NCI-H187 (cell line): ENCODE measurements at regions not wholly inside any gene's neighbourhood (a gene's known extent, or its start where the extent isn't known, plus 50 kb on each side); places are given as distances from the start of the nearest gene placed in this dataset.

Experiments used
- DNase-seq, 2 experiments: peaks; one replicate each; lab custom pipeline; 2025; lab: John Stamatoyannopoulos, UW

GRCh38 chr1:83813576-83813975, 185.4 kb downstream of the TTLL7 start:
- DNase-seq = no peak

DNA sequence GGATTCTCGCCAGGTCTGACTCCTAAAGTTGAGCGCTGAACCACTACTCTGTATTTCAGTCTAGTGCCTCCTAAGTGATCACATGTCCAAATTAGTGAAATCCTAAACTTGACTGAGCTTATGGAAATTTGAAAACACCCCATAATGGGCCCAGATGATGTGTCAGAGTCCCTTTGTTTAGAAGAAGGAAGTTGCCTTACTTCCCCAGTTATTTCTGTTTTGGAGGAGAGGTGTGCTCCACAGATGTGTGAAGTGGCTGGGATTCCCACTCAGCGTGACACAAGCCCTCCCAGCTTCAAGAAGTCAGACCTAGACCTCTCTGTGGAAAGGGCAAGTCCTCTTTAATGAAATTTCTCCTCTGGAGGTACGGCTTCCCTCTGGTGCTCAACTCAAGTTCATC, 188.8 kb downstream of the TTLL7 start:
- no peak for DNase-seq

DNA sequence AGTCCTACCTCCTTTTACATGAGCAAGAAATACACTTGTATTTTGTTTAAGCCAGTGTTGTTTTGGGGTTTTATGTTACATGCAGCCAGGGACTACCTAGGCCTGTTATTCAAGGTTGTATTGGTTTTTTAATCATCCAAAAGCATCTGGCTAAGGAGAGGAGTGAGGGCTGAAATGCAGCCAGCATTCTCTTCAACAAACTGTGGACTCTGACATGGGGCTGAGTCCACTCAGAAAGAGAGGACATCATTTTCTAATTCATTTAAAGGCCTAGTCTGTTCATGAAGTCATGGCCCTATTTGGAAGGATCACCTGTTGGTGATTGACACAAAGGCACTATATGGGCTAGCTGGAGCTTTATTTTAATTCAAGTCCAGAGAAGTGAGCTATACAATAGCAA, 190.4 kb downstream of the TTLL7 start:
- DNase-seq = no peak

DNA sequence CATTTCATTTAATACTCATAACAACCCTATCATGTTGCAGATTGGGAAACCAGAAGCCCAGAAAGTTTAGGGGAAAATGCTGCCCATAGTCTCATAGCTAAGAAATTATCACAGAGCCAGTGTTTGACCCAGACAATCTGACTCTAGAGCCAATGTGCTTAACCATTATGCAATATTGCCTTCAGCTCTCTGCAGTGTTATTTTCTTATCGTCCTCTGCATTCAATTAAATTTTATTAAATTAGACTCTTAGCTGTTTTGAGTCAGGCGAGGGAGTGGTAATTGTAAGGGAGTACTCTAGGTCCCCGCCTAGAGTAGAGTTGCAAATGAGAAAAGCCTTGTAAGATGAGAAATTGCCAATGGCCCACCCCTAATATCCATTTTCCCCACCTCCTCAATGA, 191.1 kb downstream of the TTLL7 start:
- no peak for DNase-seq

GRCh38 chr1:83807231-83807630, 191.7 kb downstream of the TTLL7 start:
- DNase-seq = no peak

- no peak for DNase-seq
Measured at GRCh38 chr1:83805921-83806320, 193.0 kb downstream of the TTLL7 start.

GRCh38 chr1:83802460-83803152, 196.3 kb downstream of the TTLL7 start:
- DNase-seq = no peak

DNA sequence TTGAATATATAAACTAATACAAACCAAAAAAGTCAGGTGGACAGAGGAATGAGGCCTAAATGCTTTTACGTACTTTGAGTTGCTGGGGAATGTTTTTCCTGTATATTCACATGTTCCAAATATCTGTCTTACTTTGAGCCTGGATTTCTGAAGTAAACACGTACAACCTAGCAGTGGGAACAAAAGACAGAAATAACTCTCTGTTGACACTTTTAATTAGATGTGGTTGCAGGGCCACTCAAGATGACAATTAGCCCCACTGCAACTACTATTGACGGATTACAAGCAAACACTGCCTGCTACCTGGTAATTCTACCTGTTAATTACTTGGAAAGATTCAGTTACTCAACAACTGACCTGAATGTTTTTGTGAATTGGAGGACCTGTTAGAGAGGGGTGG, 196.9 kb downstream of the TTLL7 start:
- DNase-seq = no peak

- no peak for DNase-seq
Measured at GRCh38 chr1:83800066-83800465, 198.9 kb downstream of the TTLL7 start.

- DNase-seq = no peak
Measured at GRCh38 chr1:83799594-83799993, 199.3 kb downstream of the TTLL7 start.

DNA sequence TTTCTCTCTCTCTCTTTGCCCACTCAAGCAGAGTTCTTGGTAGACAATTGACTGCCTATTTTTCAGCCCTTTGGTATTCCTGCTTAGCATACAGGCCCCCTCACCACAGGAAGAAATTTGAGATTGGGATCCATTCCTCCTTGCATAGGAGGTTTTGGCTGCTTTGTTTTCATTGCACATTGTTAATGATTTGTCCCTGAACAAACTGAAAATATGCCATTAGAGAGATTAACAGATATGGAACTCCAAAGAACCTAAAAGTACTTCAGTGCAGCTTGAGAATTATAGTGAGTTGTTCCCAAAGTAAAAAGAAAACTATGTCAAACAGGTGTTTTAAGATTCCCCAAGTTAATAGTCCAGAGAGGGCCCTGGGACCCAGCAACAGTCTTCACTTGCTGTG, 200.0 kb downstream of the TTLL7 start:
- no peak for DNase-seq

- no peak for DNase-seq
Measured at GRCh38 chr1:83796409-83796808, 202.5 kb downstream of the TTLL7 start.

- no peak for DNase-seq
Measured at GRCh38 chr1:83794384-83794783, 204.5 kb downstream of the TTLL7 start.

DNA sequence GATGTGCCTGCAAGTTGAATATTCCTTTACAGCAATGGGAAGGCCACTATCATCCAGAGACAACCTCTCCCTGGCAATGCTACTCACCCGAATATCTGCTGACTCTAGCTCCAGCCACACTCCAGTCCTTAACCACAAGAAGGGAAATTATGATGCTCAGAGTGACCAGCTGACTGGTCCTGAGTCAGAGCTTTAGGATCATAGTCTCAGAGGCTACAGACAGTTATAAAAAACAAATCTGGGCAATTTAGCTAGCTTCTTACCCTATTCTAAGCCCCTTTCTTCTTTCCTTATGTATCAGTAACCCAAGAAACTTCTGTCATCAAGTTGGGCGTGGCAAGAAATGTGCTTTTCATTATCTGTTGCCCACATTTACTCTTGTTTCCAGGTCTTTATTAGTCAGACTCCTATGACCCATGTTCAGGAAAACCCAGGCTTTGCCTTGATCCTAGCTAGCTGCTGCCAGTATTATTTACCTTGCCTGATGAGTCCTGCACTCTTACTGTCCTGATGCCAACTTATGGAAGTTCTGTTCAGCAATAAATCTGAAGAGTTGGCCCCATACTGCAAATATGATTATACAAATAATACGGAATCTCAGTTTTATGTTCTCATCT, 207.0 kb downstream of the TTLL7 start:
- no peak for DNase-seq

DNA sequence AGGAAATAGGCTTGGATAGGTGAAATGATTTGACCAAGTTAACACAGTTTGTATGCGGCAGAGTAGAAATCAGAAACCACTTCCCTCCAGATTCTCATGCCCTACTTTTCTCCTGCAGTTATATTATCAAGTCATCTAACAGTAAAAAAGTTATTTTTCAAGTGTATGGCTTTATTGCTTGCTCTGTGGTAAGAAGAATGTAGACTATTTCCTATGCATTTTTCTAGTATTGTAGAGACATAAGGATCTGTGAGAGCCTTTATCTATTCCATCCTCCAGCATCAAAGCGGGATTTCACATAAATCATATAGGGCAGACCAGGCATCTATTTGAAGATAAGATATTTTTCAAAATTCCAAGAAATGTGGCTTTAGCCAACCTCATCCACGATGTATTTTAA, 208.5 kb downstream of the TTLL7 start:
- no peak for DNase-seq

DNA sequence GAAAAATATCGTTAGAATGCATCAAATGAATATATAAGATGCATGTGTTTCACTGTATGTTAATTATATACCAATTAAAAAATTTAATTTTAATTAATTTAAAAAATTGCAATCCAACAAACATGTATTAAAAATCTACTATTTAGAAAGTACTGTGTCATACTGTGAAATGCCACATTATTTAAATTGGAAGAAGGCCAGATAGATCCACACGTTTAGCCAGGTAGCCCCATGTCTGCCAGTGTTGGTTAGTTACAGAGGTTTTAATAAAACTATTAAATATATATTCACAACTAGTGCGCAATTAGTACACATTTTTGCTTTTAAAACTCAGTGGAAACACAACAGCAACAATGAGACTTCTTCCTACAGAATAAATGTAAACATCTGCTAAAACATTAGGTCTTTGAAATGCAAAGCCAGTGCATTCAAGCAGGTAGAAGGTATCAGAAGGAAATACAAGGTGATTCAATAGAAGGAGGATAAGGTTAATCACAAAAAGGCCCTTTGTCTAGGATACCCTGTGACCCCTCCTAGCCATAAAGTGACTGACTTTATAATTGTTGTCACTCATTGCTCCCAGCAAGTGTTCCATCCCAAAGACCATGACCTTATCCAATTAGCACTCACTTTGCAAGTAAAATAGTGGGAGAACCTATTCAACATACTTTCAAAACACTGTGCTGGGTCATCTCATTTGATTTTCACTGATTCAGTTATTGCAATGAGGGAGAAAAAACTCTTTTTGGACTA, 211.5 kb downstream of the TTLL7 start:
- DNase-seq = no peak

DNA sequence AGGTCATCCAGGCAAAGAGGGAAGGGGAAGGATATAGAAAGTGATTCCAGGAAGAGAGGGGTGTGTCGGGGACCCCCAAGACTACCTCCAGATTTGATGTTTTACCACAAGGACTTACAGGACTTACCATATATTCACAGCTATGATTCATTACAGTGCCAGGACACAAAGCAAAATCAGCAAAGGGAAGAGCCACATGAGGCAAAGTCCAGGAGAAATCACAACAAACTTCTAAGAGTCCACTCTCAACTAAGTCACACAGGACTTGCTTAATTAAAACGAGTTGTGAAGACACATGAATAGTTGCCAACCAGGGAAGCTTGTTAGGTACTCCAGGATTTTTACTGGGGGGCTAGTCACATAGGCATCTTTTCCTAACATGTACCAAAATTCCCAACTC, 217.3 kb downstream of the TTLL7 start:
- DNase-seq = no peak

DNA sequence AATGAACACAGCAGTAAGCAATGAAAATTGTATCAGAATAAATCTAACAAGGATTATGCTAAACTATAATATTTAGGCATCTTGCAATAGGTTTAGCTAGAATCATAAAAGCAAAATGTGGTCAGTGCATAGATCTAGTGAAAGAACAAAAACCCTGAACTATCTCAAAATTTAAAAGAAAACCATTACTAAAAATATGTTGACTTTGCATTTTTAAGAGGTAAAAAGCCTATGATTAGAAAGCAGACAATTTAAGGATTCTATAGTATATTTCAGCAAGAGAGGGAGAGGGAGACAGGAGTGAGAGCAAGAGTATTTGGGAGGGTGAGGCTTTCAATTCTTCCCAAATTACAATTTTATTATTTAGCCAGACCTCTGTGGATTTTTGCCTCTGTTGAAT, 219.4 kb downstream of the TTLL7 start:
- no peak for DNase-seq

DNA sequence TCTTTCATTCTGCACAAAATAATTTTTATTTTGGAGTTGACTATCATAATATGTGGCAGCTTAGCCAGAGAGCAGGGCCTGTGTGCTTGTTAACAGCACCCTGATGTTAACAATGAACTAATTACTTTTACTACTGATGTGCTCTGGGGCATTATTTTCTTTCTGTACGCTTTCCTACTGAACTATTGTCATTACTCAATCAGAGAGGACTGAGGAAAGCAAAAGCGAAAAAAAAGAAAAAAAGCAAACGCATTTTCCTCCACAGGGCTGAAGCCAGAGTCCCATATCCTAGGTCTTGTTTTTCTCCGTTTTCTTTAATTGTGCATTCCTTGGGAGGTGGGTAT, 221.2 kb downstream of the TTLL7 start:
- DNase-seq = no peak

DNA sequence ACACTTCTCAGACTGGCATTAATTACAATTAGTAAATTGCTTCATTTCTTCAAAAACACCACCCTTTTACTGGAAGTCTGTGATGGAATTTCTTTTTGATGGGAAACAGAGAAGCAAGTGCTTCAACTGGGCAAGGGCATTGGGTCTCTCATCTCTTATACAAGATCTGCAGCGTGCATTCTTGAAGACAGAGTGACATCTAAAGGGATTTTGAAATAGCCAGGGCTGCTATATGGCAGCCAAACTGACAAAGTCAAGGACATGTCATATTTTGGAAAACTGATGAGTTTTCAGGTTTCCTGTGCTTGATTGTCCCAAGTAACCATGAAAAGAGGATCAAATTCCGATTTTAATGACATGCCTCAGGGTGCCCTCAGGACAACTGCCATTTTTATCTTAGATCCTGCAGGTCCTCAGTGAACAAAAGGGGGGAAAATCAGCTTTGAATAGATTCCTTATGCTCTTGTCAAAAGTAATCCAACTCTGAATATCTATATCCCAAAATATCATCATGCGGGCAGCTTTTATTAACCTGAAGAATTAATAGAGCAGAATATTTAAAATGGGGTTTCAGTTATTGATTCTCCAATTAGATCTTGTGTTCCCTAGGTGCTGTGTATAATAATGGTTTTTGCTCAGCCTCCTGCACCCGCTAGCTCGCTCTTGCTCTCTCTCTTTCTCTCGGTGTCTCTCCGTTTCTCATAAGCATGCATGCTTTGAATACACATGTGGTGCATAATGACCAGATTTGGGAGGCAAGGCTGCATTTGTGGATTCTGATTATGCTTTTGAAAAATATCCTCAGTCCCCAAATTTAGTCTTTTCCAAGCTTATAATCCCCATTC, 221.8 kb downstream of the TTLL7 start:
- DNase-seq = no peak

DNA sequence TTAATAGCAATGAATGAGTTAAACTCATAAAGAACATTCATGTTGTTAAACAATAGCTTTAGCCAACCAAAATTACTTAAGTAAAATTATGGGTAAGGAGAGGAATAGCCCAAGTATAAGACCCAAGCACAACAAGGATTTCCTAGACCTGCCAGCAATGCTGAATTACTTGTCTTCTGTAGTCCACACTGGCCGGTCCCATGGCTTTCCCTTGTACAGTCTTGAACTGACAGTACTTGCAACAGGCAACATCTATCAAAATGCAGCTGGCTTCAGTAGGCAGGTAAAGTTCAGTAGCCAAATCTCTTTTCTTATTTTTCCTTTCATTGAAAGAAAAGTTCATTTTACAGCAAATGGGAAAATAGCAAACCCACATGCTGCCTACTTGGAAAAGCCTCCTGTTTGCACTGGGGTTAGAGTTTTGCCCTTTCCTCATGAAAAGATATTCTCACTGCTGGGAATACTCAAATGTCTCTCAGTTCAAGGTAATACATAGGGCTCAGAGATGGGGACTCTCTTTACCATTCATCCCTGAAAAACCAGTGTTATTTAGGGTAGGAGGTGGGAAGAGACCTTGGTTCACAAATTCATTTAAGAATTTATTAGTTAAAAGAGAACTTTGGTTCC, 222.8 kb downstream of the TTLL7 start:
- DNase-seq = no peak

GRCh38 chr1:83773059-83773458, 225.9 kb downstream of the TTLL7 start:
- DNase-seq = no peak
